IMR-90 (cell line): ENCODE measurements at regions not wholly inside any gene's neighbourhood (a gene's known extent, or its start where the extent isn't known, plus 50 kb on each side); places are given as distances from the start of the nearest gene placed in this dataset.
"Not testable (repeated sequence)": the region's sequence is repeated elsewhere in the genome, so short reads cannot be mapped to it uniquely, and the experiment has no call there.

Source experiments
- BHLHE40 ChIP-seq: fragments of 150-350 bp; IDR thresholded peaks from 2 replicates; pipeline ENCODE4 v1.6.1; 2016; ENCODE audit warnings: mild to moderate bottlenecking, low read depth, low read length
- CEBPB ChIP-seq: IDR thresholded peaks from 2 replicates; pipeline ENCODE4 v1.6.1; 2012; ENCODE audit warnings: low read depth, low read length, improper control_type of control experiment
- CHD1 ChIP-seq: IDR thresholded peaks from 2 replicates; pipeline ENCODE4 v1.6.1; 2012; ENCODE audit warnings: low read depth, low read length, improper control_type of control experiment
- FOS ChIP-seq: fragments of 150-350 bp; IDR thresholded peaks from 2 replicates; pipeline ENCODE4 v1.6.1; 2016; ENCODE audit warnings: low read depth, low read length
- MAFK ChIP-seq: IDR thresholded peaks from 2 replicates; pipeline ENCODE4 v1.6.1; 2012; ENCODE audit warnings: low read depth, low read length, improper control_type of control experiment
- MAZ ChIP-seq: IDR thresholded peaks from 2 replicates; pipeline ENCODE4 v1.6.1; 2012; ENCODE audit warnings: low read depth, mild to moderate bottlenecking, low read length, improper control_type of control experiment, moderate library complexity, borderline replicate concordance
- NFE2L2 ChIP-seq: fragments of 150-350 bp; IDR thresholded peaks from 2 replicates; pipeline ENCODE4 v1.6.1; 2016; ENCODE audit warnings: low read depth, mild to moderate bottlenecking, low read length
- POLR2A ChIP-seq: IDR thresholded peaks from 2 replicates; pipeline ENCODE4 v1.6.1; 2012; ENCODE audit warnings: mild to moderate bottlenecking, low read depth, low read length
- RAD21 ChIP-seq: IDR thresholded peaks from 2 replicates; pipeline ENCODE4 v1.6.1; 2012; ENCODE audit warnings: low read length, improper control_type of control experiment
- RFX5 ChIP-seq: IDR thresholded peaks from 2 replicates; pipeline ENCODE4 v1.8.0; 2012; ENCODE audit warnings: low read depth, mild to moderate bottlenecking, low read length, moderate library complexity
- SMC3 ChIP-seq: fragments of 150-350 bp; IDR thresholded peaks from 2 replicates; pipeline ENCODE4 v1.6.1; 2016; ENCODE audit warnings: low read depth, mild to moderate bottlenecking, antibody characterized with exemption, low read length, moderate library complexity
- TF ChIP-seq, protein P1 (sequence below): conservative IDR thresholded peaks from 2 replicates; pipeline ENCODE4 v1.5.1; 2012; ENCODE audit warnings: mild to moderate bottlenecking, low read depth, low read length, improper control_type of control experiment

DNA sequence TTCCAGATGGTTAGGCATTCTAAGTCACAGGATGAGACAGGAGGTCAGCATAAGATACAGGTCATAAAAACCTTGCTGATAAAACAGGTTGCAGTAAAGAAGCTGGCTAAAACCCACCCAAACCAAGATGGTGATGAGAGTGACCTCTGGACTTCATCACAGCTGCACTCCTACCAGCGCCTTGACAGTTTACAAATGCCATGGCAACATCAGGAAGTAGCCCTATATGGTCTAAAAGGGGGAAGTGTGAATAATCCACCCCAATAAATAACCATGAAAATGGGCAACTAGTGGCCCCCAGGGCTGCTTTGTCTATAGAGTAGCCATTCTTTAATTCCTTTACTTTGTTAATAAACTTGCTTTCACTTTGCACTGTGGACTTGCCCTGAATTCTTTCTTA lies 1448.4 kb downstream of the KCNT2 start:
- TF ChIP-seq, protein P1, sequence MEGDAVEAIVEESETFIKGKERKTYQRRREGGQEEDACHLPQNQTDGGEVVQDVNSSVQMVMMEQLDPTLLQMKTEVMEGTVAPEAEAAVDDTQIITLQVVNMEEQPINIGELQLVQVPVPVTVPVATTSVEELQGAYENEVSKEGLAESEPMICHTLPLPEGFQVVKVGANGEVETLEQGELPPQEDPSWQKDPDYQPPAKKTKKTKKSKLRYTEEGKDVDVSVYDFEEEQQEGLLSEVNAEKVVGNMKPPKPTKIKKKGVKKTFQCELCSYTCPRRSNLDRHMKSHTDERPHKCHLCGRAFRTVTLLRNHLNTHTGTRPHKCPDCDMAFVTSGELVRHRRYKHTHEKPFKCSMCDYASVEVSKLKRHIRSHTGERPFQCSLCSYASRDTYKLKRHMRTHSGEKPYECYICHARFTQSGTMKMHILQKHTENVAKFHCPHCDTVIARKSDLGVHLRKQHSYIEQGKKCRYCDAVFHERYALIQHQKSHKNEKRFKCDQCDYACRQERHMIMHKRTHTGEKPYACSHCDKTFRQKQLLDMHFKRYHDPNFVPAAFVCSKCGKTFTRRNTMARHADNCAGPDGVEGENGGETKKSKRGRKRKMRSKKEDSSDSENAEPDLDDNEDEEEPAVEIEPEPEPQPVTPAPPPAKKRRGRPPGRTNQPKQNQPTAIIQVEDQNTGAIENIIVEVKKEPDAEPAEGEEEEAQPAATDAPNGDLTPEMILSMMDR = not testable (repeated sequence)
- TF ChIP-seq BHLHE40, CEBPB, POLR2A, MAZ, MAFK, RAD21, FOS, SMC3, RFX5, CHD1, NFE2L2: not testable (repeated sequence)
